Right cardiac atrium (tissue), 5 donors: ENCODE measurements at regions not wholly inside any gene's neighbourhood (a gene's known extent, or its start where the extent isn't known, plus 50 kb on each side); places are given as distances from the start of the nearest gene placed in this dataset.

Experiments
- ATAC-seq, 2 donors: fragments of 200-7000 bp; cut with Tn5 transposase; one replicate each; pipeline versions ENCODE4 v1.8.0 to v1.9.1; 2020; ENCODE audit warnings: moderate library complexity in 2 of 2, mild to moderate bottlenecking in 1 of 2
- DNase-seq, 3 donors: peaks; one replicate each; pipeline ENCODE4 v3.0.0-alpha.2; 2020
- H3K27ac ChIP-seq: one replicate; pipeline ENCODE4 v1.5.1; 2013; ENCODE audit warnings: mild to moderate bottlenecking, low read length, control low read depth, moderate library complexity
- H3K27me3 ChIP-seq: one replicate; pipeline ENCODE4 v1.6.1; 2013; ENCODE audit not compliant: control insufficient read depth, insufficient read depth
- H3K4me1 ChIP-seq: one replicate; pipeline ENCODE4 v1.6.1; 2013; ENCODE audit warnings: low read length; ENCODE audit not compliant: control insufficient read depth, insufficient read depth
- H3K4me3 ChIP-seq: one replicate; pipeline ENCODE4 v1.5.1; 2013; ENCODE audit warnings: low read length, control low read depth
- H3K9me3 ChIP-seq: one replicate; pipeline ENCODE4 v1.6.1; 2013; ENCODE audit warnings: low read length; ENCODE audit not compliant: control insufficient read depth
- WGBS: extraction: QIAGEN DNeasy Blood & Tissue Kit; methylation state at CpG from one replicate; pipeline ENCODE4 v1.1.7; 2013; 5-methylcytosine and 5-hydroxymethylcytosine counted together
- intact Hi-C, 4 donors: fragments of 100-400 bp; cut with DNase I; formaldehyde crosslinking; loops; one replicate each; pipeline versions ENCODE4 v1.11.0 to v1.14.0; 2022 to 2023
- donor health status: healthy with polysubstance abuse.
- donor health status: DM: no; HTN: yes; CAD: no.
- donor health status: DM: no; HTN: no; CAD: no.
- donor health status: DM: no; HTN: yes; CAD: no; lungs with severe emphysema.
- donor health status: DM: yes; HTN: yes; CAD: no.

DNA sequence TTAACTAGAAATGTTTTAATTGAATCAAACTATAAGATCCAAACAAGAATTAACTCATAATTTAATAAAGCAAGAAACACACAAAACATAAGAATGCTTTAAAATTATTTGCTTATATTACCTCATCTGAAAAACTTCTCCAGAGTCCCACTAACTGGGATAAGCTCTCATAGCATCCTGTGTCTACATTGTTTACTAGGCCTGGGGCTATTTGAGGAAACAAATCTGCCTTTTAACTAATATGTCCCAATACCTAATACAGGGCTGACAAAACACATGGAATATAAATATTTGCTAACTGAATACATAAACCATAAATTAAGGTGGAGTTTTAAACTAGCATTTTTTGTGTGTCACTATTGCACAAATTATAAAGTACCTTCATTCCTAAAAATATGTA is 1399.8 kb upstream of the SLC10A2 start:
- no peaks in the 10 kb centered on the region for H3K9me3 ChIP-seq
- no peaks in the 10 kb centered on the region for H3K27me3 ChIP-seq
- H3K4me3 ChIP-seq = no peak overlapping the region
- ATAC-seq (no peak), DNase-seq (no peak)
- intact Hi-C loops = no loop called here
- H3K4me1 ChIP-seq = no peaks in the 10 kb centered on the region
- no peak overlapping the region for H3K27ac ChIP-seq

DNA sequence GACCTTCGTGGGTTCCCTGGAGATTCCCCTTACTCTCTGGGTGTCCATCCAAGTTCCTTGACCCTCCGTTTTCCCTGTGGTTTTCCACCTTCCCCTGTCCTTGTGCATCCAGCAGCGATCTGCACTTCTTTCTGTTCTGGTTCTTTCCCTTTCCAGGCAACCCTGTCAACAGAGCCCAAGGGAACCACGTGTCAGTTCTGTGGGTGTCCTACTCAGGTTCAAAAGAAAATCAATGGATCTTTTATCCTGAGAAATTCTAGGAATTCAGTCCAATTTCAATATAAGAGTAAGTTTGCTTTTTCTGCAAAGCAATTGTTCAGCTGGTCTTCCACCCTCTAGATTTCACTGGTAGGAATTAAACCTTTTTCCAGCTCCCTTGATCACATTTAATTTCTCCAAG is 1394.8 kb upstream of the SLC10A2 start:
- ATAC-seq (no peak), DNase-seq (no peak)
- Histone ChIP-seq H3K27ac (no peak overlapping the region), H3K27me3 (no peaks in the 10 kb centered on the region), H3K9me3 (no peaks in the 10 kb centered on the region), H3K4me3 (no peak overlapping the region), H3K4me1 (no peaks in the 10 kb centered on the region)
- WGBS = 68% methylated on average over 4 of the region's 4 CpGs
- intact Hi-C loops = no loop called here

DNA sequence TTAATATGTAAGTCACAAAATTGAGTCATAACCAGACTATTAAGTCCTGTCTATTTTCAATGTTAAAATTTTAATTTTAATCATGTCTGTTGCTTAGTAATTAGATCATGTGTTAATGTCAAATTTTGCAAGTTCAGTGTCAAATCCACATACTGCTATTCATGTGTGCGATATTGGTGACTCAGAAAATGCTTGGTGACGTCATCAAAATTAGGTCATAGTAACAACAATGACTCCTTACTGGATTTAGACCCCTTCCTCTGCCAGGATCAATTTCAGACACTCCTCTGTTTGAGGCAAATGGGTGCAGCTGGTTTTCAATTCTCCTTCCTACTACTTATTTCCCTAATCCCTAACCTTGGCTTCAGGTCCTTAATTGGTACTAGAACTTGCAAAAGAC is 1394.3 kb upstream of the SLC10A2 start:
- ATAC-seq (no peak), DNase-seq (no peak)
- Histone ChIP-seq H3K27me3 (no peaks in the 10 kb centered on the region), H3K27ac (no peak overlapping the region), H3K9me3 (no peaks in the 10 kb centered on the region), H3K4me1 (no peaks in the 10 kb centered on the region), H3K4me3 (no peak overlapping the region)
- WGBS = 71% methylated on average over 2 of the region's 2 CpGs
- intact Hi-C loops = no loop called here

DNA sequence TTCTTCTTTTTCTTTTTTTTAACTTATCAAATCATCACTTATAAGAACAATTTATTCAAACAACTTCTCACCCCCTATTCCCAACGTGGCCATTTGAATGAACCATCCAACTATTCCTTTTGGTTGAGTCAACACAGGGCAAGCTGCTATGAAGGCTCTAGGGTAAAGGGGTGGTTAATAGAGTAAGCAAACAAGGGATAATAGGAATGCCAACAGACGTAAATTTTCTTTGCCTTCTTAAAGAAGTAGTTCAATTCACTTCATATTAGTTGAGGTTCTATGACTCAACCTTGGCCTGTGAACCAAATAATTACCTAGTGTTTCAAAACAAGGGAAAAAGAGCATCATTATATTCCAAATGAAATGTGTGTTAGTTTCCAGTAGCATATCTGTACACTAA is 1383.8 kb upstream of the SLC10A2 start:
- H3K27ac ChIP-seq = no peak overlapping the region
- 66% methylated on average over 2 of the region's 2 CpGs for WGBS
- no peak overlapping the region for H3K4me3 ChIP-seq
- no peaks in the 10 kb centered on the region for H3K4me1 ChIP-seq
- ATAC-seq = no peak
- H3K27me3 ChIP-seq = no peaks in the 10 kb centered on the region
- H3K9me3 ChIP-seq = no peaks in the 10 kb centered on the region
- intact Hi-C loops = no loop called here
- no peak for DNase-seq

DNA sequence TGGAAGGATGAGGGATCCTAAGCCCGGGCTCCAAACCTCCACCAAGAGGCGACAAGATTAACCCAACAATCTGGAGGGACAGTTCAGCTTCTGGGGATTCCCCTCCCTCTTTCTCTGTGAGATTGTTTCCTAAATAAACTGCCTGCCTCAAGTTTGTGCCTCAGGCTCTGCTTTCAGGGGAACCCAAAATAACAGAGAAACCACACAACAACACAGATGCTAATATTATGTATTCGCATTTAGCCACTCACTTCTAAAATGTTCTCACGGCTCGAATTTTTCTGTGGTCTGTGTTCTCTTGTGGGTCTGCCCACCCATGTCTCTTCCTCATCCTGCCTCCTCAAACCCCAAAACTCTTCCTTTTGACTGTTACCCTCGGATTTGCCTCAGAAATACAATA is 1381.1 kb upstream of the SLC10A2 start:
- DNase-seq = no peak
- Histone ChIP-seq H3K4me3 (no peak overlapping the region), H3K27ac (no peak overlapping the region), H3K9me3 (no peaks in the 10 kb centered on the region), H3K4me1 (no peaks in the 10 kb centered on the region), H3K27me3 (no peaks in the 10 kb centered on the region)
- intact Hi-C loops = no loop called here
- ATAC-seq = no peak
- 81% methylated on average over 6 of the region's 6 CpGs for WGBS

DNA sequence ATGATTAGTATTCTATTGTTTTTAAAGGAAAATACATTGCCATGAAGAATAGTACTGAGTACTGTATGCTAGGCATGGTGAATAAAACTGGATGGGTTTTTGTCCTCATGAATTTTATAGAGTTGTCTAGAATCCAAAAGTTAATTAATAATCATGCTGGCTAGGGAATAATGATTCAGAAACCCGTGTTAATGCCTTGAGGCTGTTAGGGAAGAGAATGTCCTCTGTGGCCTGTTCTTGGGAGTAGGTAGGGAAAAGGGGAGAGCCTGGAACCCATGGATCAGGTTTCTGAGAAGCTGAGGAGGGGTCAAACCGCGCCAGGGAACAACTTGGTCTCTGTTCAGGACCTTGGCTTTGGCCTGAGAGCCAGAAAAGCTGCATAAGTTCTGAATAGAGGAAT is 1376.3 kb upstream of the SLC10A2 start:
- Histone ChIP-seq H3K27ac (no peak overlapping the region), H3K9me3 (no peaks in the 10 kb centered on the region), H3K27me3 (no peaks in the 10 kb centered on the region), H3K4me3 (no peak overlapping the region), H3K4me1 (no peaks in the 10 kb centered on the region)
- DNase-seq = no peak
- WGBS = 71% methylated on average over 3 of the region's 3 CpGs
- intact Hi-C loops = no loop called here
- ATAC-seq = no peak

DNA sequence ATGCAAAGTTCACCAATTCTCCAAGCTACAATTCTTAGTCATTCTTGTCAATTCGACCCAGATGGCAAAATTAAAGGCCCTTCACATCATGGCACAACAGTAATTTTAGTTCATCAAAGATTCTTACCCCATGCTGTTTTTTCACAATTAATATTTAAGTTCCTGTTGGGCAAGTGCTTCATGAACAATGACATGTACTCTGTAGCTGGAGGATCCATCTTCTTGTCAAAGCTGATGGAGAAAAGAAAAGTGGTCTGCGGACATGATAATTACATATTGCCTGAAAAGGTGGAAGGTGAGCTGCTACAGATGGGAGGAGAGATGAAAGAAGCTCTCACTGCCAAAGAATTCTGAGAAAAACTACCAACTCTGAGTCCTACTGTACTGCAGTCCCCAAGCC is 1370.3 kb upstream of the SLC10A2 start:
- 74% methylated on average over 2 of the region's 2 CpGs for WGBS
- Histone ChIP-seq H3K4me1 (no peaks in the 10 kb centered on the region), H3K27ac (no peak overlapping the region), H3K4me3 (no peak overlapping the region), H3K9me3 (no peaks in the 10 kb centered on the region), H3K27me3 (no peaks in the 10 kb centered on the region)
- ATAC-seq = no peak
- intact Hi-C loops = no loop called here
- no peak for DNase-seq

DNA sequence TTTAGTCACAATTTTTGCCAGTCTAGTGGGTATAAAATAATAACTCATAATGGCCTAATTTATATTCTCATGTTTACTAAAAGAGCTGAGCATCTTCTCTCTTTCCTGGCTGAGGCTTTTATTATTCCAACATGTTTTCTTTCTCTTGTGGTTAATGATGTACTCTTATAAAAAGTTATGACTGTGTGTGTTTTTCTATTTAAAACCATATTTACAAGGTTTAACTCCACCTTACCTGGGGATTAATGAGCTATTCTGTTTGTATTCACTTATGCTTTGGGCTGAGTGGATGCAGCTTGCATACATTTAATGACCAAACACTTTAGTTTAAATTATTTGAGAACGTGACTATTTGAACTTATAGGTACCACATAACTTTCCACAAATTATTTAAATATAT is 1365.7 kb upstream of the SLC10A2 start:
- no peak for ATAC-seq
- no peaks in the 10 kb centered on the region for H3K27me3 ChIP-seq
- H3K9me3 ChIP-seq = no peaks in the 10 kb centered on the region
- H3K4me3 ChIP-seq = no peak overlapping the region
- intact Hi-C loops = no loop called here
- H3K4me1 ChIP-seq = no peaks in the 10 kb centered on the region
- H3K27ac ChIP-seq = no peak overlapping the region
- no peak for DNase-seq
- WGBS = 89% methylated on average over 1 of the region's 1 CpG

DNA sequence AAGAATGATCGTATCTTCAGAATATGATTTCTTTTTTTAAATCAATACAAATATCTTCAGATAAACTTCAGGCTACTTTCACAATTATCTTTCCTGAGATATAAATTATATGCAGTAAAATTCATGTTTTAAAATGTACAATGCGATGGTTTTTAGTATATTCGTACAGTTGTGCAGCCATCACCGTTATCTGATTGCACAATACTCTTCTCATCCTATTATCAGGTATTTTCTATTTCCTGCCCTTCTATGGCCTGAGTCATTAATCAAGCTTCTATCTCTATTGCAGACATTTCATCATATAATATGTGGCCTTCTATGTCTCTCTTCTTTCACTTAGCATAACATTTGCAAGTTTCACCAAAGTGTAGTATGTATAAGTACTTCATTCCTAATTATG is 1360.2 kb upstream of the SLC10A2 start:
- 82% methylated on average over 4 of the region's 4 CpGs for WGBS
- Histone ChIP-seq H3K4me1 (no peaks in the 10 kb centered on the region), H3K27me3 (no peaks in the 10 kb centered on the region), H3K4me3 (no peak overlapping the region), H3K27ac (no peak overlapping the region), H3K9me3 (no peaks in the 10 kb centered on the region)
- intact Hi-C loops = no loop called here
- ATAC-seq (no peak), DNase-seq (no peak)

DNA sequence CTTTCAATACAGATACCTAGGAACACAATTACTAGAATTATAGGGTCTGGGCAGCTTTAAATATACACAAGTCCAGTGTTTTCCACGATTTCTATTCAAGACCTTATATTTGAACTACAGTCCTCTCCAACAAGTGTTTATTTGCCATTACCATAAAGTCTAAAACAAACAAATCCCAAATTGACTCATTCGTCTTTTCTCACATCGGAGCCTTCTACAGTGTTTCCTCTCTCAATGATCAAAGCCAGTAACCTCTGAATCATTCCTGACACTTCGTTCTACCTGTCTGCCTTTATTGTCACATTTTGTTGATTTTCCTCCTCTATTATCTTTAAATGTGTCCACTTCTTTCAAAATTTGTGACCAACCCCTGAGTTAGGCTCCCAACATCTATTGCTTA is 1356.5 kb upstream of the SLC10A2 start:
- no peak overlapping the region for H3K27ac ChIP-seq
- WGBS = 81% methylated on average over 4 of the region's 4 CpGs
- no peaks in the 10 kb centered on the region for H3K9me3 ChIP-seq
- ATAC-seq (no peak), DNase-seq (no peak)
- no peaks in the 10 kb centered on the region for H3K27me3 ChIP-seq
- intact Hi-C loops = no loop called here
- H3K4me3 ChIP-seq = no peak overlapping the region
- H3K4me1 ChIP-seq = no peaks in the 10 kb centered on the region

DNA sequence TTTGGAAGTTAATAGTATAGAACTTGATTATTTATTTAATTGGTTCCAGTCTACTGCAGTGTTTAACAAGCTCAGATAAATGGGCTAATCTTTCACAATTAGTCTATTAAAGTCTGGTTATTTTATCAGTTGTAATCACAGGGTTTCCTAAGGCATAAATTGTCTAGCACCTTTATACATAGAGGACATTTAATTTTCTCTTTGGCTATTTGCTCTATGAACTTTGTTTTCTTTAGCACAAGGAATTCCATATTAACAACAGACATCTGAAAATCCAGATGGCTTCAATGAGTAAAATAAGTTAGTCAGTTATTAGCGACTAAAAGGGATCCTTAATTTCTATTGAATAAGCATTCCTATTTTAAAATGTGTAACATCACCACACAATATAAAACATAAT is 1350.8 kb upstream of the SLC10A2 start:
- Histone ChIP-seq H3K27ac (no peak overlapping the region), H3K4me3 (no peak overlapping the region), H3K4me1 (no peaks in the 10 kb centered on the region), H3K9me3 (no peaks in the 10 kb centered on the region), H3K27me3 (no peaks in the 10 kb centered on the region)
- ATAC-seq (no peak), DNase-seq (no peak)
- 91% methylated on average over 1 of the region's 1 CpG for WGBS
- intact Hi-C loops = no loop called here

DNA sequence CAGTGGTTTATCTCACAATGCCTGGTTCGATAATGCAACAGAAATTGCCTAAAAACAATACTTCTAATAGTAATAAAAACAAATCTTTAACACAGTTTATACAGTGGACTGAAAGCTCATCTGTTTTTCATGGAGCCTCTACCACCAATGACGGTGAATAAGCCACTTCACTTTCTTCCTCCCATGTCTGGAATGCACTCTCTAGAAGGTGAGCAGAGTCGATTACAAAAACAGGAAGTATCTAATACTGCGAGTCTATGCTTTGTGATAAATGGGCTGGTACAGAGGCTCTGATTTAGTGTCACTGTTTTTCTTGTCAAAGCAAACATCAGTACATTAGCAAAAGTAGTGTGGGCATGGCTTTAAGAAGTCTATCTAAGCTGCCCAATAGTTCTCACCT is 1348.6 kb upstream of the SLC10A2 start:
- no peak for DNase-seq
- intact Hi-C loops = no loop called here
- no peaks in the 10 kb centered on the region for H3K27me3 ChIP-seq
- H3K9me3 ChIP-seq = no peaks in the 10 kb centered on the region
- ATAC-seq = no peak
- 51% methylated on average over 4 of the region's 4 CpGs for WGBS
- H3K4me1 ChIP-seq = no peaks in the 10 kb centered on the region
- no peak overlapping the region for H3K27ac ChIP-seq
- H3K4me3 ChIP-seq = no peak overlapping the region
